IPS DF 4.7 (cell line): ENCODE measurements at regions not wholly inside any gene's neighbourhood (a gene's known extent, or its start where the extent isn't known, plus 50 kb on each side); places are given as distances from the start of the nearest gene placed in this dataset.

Source experiments
- DNase-seq: peaks from one replicate; pipeline ENCODE4 v3.0.0-alpha.2; 2013; ENCODE audit warnings: low spot score; ENCODE audit errors: extremely low read depth

DNA sequence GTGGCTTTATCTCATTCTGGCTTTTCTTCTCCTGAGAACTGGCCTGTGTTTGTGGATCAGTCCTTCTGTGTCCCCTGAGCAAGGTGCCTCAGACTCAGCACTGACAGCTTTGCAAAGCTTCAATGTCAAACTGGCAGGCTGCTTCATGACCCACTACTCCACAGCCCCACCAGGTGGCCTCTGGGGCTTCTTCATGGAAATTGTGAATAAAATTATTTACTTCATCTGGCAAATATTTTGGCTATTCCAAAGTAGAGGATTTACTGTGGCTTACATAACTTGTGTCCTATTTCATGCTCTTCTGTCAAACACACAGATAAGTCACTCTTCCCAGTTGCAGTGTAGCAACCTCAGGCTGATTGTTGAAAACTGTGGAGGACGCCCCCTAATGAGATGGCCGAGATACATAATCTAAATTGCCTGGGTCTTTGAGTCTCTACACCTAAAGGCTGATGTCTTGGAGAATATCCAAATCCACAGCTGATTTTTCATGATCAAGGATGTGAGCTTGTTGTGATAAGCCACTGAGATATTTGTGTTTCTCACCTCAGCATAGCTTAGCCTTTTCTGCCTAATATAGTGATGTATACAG is 721.9 kb upstream of the SLC10A2 start:
- DNase-seq: no peak

DNA sequence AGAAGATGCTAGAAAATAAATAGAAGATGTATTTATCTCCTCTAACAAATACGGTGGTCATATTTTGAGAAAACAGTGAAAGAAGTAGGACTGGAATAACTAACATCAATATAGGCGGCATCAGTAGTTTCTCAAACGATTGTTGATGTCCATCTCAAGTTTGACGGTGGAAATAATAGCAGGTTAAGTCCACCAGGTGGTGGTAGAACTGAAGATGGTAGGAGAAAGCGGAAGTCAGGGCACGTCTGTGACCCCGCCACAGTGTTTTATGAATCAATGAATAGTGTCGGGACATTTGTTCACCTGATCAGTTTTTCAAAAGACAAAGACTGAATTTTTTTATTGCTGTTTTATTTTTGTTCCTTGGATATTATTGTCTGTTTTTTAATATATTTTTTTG is 706.4 kb upstream of the SLC10A2 start:
- peak; percentile 19 for DNase-seq

DNA sequence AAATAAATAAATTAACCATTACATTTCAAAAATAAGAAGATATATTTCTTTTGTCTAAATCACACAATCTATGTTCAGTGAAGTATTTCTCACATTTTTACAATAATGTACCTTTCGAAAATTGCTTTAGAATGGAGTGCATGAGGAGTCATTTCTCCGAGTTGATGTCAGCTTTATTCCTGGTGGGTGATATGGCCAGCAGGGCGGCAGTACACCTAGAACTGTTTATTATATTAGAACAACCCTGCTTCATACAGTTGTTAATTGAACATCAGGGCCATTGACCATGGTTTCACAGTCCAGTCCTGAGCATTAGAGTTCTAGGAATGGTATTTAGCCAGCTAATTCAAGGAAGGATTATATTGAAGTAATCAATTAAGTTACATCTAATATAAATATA is 696.3 kb upstream of the SLC10A2 start:
- no peak for DNase-seq

DNA sequence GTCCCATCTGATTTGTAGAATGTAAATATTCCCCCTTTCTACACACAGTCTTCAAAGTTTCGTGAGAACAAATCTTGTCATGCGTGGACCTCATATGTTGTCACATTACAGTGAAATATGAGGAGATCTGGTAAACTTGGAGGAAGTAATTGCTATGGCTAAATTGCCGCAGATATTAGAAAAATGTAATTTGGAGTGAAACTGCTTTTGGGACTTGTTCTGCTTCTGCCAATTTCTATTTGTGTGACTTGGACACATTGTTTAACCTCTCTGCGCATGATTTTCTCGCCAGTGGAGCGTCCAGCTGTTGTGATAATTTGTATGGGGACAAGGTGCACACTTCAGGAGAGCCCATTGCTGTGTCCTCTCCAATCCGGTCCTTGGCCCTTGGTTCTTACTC is 693.1 kb upstream of the SLC10A2 start:
- DNase-seq: no peak

DNA sequence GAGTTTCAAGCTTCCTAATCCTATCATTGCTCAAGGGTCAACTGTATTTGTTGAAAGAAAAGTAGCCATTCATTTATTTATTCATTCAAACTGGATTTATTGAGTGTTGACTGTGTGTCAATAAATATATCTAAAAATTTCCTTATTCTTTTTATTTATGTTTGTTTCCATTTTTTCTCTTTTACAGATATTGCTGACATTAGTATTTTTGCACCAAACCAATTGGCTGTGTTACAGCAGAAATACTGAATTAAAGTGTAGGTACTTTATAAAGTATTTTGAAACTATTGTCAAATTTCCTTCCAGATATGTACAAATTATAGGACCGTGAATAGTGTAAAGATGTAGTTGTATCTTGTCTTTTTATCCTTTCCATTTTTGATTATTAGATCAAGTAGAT is 692.0 kb upstream of the SLC10A2 start:
- no peak for DNase-seq

DNA sequence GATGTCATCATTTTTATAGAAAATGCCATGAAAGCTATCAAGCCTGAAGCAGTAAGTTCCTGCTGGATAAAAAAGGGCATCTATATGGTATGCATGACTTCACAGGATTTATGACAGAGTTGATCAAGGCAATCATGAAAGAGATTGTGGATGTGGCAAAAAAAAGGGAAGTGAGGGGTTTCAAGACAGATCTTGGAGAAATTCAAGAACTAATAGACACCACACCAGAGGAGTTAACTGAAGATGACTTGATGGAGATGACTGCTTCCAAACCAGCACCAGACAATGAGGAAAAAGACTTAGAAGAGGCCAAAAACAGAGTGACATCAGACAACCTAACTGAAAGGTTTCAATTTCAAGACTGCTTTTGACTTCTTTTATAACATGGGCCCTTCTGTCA is 691.1 kb upstream of the SLC10A2 start:
- no peak for DNase-seq

DNA sequence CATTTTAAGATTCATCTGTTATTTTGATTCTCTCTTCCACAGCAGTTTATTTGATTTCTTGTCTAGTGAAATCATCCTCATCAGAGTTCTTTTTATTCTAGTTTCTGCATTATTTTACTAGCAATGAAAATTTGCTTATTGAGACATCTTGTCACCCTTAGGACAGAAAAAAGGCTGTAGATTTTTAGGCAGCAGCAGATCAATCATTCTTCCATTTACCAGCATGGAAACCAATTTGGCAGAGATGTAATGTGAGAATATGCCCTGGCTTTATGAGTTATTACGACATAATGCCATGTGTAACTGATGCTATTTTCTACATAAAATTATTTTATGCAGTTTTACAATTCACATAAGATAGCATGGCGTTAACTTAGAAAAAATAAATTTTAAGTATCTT is 688.6 kb upstream of the SLC10A2 start:
- DNase-seq: no peak

DNA sequence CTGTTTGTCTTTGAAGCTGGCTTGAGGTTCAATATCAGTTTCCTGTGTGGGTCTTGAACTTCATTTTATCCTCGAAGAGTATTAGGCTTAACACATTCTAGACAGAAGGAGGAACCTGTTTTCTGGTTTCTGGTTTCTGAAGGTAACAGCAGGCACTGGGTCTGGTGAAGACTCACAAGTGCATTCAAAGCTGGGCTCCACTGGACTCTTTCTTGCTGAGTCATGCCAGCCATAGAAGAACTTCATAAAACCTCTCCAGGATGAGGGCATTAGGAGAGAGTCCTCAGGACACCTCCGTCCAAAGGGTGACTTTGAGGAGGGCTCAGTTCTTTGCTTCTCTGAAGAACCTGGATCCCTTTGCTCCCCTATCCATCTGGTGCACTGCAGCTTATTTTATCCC is 668.6 kb upstream of the SLC10A2 start:
- no peak for DNase-seq

DNA sequence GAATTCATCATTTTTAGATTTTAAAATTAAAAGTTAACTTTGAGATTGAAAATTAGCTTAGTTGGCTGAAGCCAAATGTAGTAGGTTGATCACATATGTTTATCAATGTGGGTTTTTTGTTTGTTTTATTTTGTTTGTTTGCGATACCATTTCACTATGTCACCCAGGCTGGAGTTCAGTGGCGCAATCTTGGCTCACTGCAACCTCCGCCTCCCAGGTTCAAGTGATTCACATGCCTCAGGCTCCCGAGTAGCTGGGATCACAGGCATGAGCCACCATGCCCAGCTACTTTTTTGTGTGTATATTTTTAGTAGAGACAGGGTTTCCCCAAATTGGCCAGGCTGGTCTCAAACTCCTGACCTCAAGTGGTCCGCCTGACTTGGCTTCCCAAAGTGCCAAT is 665.7 kb upstream of the SLC10A2 start:
- no peak for DNase-seq

DNA sequence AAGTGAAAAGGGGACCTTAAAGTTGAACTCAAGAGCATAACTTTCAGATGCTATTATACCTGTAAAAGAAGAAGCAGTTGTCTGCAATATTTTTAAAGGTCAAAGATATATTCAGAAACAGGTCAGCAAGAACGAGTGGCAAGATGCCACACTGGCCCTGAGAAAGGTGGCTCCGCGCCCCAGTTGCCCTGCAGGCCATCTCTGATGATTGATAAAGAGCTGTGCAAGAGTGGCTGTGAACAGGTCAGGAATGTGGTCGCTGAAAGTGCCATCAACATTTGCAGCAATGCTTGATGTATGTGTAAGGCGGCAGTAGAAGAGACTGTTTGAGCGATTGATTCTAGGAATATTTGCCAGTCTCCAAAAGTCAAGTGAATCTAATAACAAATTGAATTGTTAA is 664.2 kb upstream of the SLC10A2 start:
- no peak for DNase-seq

DNA sequence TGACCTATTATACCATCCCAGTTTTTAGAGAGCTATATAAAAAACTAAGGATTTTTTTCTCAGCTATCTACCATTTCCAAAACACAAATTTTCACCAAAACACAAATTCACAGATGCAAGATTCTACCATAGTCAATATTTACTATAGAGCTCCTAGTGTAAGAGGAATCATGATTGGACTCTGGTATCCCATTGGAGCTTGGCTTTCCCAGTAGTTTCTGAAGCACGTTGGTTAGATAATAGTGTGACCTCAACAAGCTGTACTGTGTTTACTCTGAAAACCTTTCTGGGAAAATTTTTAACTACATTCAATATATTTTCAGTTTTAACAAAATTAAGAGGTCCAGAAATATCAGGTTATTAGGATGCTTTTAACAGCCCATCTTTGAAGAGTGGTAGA is 660.6 kb upstream of the SLC10A2 start:
- DNase-seq: no peak

DNA sequence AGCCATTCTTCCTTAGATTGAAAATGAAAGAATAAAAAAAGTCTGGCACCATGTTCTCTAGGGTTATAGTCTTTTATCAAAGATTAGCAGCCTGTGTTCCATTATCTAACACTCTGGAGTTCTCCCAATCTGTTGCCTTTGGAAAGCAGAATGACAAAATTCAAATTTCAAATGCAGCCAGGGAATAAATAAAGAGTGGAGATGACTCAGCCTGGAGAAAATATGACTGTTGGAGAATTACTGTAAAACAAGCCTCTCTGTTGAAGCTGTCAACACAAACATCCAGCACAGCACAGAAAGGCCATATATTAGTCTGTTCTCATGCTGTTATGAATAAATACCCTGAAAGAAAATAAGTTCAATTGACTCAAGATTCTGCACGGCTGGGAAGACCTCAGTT is 650.5 kb upstream of the SLC10A2 start:
- DNase-seq: no peak

DNA sequence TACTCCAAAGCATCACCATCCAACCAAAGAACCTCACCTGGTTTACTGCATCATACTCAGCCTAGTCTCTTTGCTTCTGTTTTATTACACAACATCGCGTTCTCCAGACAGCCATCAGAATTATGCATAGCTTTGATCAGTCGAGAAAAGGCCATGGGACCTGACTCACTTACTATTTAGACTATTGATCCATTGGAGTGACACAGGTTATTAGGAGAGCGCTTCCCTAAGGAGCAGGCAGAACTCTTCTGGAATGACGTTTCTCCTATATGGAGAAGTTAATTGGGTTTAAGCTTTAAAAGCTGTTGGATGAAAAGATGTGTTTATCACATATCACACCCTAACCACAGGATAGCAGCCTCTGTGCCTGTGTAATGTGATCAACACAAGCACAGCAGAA is 649.1 kb upstream of the SLC10A2 start:
- no peak for DNase-seq

DNA sequence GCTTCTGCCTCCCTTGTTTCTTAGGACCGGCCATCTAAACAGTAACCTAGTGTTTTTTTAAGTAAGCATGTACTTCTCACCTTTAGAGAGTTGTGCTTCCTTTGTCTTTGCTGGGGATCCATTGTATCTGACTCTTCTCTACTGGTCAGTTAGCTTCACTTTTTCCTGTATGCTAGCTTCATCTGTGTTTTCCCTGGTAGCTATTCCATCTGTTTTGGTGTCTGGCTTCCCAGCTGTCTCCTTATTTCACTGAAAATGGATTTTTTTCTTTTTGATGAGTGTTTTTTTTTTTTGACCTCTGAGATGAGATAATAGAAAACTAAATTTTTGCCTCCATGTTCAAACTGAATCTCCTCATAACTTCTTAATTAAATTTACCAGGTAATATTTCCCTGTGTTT is 637.0 kb upstream of the SLC10A2 start:
- no peak for DNase-seq

DNA sequence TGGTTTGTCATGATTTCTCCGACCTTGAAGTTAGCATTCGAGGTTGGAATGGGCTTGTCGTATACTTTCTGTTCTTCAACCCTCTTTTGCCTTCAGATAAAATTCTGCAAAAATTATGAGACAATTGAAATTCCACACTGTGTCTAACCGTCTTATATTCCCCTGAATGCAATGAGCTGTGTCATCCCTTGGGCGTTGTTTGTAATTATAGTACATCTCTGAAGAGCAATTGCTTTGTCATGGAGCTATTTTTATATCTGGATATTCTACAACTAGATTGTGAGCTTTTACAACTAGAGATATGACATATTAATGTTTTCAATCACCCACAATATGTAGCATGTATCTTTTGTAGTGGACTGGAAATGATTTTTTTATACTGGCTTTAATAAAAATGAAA is 631.8 kb upstream of the SLC10A2 start:
- DNase-seq: no peak

DNA sequence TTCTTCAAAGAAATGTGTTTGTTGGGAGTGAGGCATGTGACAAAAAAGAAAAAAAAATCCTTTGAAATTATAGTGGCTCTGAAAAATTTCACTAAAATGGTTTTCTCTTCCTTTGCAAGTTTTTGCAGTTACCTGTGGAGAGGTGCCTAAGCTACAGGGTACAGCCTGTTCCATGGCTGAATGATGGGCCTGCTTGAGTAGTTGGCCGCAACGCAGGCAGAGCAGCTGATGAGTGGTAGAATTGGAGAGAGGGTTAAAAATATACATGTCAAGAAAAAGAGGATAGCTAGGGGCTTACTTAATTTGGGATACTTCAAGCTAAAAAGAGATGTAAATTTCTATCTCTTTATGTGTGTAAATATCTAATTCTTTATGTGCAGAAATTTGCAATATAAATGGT is 629.1 kb upstream of the SLC10A2 start:
- DNase-seq: no peak

DNA sequence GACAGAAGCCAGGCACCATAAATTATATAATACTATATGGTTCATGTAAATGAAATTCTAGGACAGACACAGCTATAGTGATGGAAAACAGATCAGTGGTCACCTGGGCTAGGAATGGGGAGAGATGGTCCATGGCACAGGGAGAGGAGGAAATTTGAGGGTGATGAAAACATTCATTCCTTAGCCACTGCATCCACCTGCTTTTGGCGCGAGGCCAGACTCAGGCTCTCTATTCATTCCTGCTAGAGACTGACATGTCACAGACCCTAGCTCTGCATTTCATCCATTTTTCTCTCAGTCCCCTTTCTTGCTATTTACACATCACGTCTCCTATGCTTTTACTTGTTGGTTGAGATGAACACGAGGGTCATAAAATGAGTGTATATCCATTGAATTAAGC is 628.3 kb upstream of the SLC10A2 start:
- no peak for DNase-seq

DNA sequence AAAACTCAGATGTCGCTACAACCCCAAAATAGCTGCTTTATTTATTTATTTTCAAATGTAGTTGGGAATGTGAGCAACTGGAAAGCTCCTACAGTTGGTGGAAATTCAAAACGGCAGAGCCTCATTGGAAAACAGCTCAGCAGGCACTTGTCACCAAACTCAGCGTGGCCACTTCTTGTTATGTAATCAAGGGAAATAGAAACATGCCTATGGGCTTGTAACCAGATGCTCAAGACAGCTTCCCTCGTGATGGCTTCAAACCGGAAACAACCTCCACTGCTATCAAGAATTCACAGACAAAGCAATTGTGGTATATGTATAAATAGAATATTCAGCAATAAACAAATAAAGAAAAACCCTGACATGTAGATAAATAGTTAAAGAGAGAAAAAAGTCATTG is 627.8 kb upstream of the SLC10A2 start:
- DNase-seq: peak; percentile 30

DNA sequence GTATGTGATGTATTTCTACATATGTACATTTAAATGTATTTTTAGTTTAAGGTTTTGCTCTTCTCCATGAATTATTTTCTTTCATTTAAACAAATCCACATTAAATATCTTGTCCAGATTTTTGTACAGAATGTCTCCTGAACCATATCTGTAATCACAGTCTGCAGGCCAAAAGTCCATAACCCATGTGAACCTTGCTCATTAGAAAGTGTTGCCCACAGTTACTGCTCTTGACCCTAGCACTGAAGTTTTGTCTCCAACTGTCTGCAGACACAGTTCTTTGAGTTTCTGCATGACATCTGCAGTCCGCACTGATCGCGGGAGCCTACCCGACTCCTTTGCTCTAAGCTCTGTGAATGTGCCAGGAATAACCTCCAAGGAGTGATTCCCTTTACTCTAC is 626.2 kb upstream of the SLC10A2 start:
- no peak for DNase-seq

DNA sequence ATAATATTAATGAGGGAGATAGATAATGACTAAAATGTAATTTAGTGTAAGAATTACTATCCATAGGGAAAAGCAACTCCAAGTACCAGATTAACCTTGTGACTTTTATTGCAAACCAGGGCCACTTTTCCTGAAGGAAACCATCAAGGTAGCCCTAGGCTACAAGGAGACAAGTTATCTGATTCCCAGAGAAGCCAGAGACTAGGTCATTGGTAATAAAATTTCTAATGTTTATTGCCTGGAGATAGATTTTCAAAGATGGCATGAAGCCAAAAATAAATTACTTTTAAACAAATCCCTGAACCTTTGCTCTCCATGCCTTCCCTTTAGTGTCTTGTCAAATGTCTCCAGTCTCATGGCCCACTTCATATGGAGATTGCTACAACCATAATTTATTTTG is 610.1 kb upstream of the SLC10A2 start:
- no peak for DNase-seq

DNA sequence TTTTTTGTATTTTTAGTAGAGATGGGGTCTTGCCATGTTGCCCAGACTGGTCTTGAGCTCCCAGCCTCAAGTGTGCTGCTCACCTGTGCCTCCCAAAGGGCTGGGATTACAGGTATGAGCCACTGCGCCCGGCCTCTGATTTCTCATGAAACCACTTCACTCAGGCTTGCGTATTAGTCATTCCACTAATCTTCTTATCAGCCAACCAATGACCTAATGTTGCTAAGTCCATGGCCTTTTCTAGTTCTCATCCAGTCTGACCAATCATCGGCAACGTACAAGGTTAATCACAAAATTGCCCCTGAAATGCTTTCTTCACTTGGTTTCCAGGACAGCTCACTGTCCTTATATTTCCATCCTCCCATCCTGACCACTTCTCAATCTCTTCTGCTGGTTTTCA is 605.3 kb upstream of the SLC10A2 start:
- no peak for DNase-seq

DNA sequence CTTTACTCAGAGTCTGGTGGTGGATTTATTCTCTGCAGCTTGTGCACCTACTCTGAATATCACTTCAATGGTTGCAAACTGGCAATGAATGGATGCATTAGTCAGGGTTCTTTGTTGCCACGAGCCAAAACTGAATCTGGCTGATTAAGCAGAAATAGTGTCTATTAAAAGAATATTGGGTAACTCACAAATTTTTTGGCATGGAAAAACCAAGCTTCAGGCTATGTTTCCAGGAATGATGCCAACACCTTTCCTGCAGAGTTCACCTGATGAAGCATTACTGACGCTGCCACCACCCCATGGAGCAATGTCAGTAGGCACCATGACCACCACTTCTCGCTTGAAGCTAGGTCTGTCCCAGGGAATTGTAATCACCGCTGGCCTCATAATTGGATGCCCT is 597.8 kb upstream of the SLC10A2 start:
- DNase-seq: no peak

DNA sequence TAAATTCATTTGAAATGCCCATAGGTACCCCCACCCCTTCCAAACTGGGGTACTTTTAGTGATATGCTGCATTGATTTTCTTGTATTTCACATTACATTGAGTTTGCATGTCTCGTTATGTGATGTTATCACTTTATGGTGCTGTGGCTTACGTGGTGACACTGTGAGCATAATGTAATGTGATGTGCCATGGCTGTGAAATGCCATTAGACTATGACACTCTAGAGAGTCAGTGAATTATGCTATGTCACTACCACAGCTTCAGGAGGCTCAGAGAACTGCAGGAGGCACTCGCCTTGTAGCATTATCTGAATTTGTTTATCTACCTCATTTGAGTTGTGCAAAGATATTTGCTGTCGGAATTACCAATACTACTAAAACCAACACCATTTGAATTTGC is 590.1 kb upstream of the SLC10A2 start:
- no peak for DNase-seq

DNA sequence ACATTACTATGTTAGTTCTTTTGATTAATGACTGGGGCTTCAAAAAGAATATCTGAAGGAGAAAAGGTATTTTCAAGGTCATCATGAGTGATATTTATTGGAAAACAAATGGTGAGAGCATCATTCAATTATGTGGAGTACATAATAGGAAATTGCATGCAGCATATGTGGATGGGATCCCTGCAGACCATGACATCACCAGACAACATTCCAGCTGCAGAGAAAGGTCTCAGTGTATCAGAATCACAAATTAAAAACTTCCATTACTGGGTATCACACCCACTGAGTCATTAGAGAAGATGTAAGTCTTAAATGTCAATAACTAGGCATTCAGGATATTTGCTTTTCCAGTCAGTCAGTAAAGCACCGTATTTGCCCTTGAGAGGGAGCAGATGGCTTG is 574.4 kb upstream of the SLC10A2 start:
- DNase-seq: no peak
